ENCODE measurements at regions not wholly inside any gene's neighbourhood (a gene's known extent, or its start where the extent isn't known, plus 50 kb on each side); places are given as distances from the start of the nearest gene placed in this dataset.

DNA sequence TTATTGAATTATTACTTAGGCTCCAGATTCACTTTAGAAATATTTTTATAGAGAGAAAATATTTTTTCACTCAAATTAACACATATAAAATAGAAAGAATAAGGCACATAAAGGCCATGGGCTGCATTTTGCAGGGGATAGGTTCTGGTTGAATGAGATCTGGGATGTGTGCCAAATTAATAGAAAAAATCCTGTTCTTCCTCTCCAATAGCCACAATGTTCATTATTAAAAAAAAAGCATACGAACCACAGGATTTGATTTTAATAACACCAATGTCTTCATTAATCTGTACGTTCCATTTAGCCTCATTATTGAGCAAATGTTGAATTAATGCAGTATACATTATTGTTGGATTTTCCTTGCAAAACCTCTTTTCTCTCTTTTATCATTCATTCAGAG, 622.8 kb upstream of the AGTR1 start:
- Mint-ChIP-seq H3K27ac (no peak overlapping the region), H3K27me3 (no peaks in the 10 kb centered on the region), H3K9me3 (no peaks in the 10 kb centered on the region), H3K4me3 (no peak overlapping the region), H3K4me1 (ENCODE audit: low read depth) (no peaks in the 10 kb centered on the region), H3K36me3 (ENCODE audit: low read depth) (no peaks in the 10 kb centered on the region)
- DNase-seq = no peak

DNA sequence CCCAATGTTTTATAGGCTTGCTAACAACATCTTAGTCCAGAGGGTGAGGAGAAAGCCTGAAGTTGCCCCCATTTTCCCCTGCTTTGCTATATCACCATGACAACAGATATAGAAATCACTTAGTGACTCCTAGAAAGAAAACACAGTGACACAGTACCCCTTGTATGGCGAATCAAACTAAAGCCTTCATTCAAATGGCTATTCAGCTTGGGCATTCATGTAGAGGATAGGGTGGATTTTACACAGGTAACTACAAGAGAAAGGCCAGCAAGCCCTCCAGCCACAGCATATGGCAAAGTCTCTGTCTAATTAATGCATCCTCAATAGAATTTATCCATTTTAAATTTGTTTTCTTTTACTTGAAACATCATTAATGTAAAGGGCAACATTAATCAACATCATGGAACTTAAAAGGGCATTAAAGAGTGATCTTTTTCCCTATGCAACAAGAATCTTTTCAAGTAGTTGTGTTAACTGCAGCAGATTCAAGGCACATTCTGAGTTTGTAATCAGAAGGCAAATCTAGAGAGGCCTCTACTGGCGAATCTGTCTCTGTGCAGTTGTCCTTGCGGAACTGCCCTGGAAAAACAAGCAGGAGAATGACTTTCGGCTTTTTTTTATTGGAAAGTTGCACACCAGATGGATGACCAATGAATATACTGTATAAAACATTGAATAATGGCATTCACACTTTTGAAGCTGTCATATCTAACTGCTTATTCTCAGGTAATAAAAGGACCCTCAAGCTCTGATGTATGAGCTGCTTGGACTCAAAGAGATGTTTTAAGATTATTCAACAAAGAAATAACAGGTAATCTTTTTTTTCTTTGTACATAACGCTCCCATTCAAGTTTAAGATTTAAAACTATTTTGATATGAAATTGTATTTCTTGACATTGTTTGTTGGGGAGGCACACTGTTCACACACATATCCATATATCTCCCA, 621.7 kb upstream of the AGTR1 start:
- Mint-ChIP-seq H3K27me3 (no peaks in the 10 kb centered on the region), H3K4me1 (ENCODE audit: low read depth) (no peaks in the 10 kb centered on the region), H3K9me3 (no peaks in the 10 kb centered on the region), H3K27ac (no peak overlapping the region), H3K4me3 (no peak overlapping the region), H3K36me3 (ENCODE audit: low read depth) (no peaks in the 10 kb centered on the region)
- DNase-seq = no peak

DNA sequence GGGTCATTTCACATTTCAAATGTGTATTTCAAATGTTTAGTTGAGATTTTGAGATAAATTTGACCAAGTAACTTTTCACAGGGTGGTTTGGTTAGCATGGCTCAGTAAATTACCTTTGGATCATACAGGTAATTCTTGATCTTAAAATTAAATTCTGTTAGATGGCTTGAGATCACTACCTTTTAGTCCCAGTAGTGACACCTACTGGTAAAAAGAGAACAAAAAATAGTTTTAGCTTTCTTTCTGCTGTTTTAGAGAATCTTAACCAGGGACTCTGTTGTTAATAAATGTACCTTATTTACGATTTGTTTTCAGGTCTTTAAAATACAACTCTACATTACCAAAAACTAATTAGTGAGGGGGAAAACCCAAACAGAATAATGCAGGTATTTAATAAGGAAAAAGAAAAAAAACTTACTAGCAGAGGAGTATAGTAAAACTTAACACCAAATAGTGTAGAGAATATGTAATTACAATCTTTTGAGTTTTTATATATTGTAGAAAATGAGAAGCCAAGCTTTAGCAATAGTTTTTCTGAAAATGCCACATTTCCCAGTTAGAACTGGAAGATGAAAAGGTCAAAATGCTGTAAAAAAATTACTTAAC, 620.3 kb upstream of the AGTR1 start:
- H3K9me3 Mint-ChIP-seq = no peaks in the 10 kb centered on the region
- no peak for DNase-seq

DNA sequence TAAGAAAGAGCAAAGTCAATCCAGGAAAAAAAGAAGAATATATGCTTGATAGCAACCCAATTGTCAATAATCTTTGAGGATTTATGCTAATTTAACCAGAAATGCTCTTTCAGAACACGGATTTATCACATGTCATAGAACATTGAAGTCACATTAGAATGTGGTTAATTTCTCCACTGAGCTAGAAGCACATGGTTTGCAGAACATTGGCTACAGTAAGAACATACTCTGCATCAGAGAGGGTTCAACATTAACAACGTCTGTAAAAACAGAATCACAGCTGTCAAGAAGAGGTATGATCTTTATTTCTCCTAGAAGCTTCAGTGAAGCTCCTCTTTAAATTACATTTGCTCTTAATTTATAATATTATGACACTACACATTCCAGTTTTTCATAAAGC, 619.7 kb upstream of the AGTR1 start:
- Mint-ChIP-seq H3K4me3 (no peak overlapping the region), H3K27ac (no peak overlapping the region), H3K36me3 (ENCODE audit: low read depth) (no peaks in the 10 kb centered on the region), H3K4me1 (ENCODE audit: low read depth) (no peaks in the 10 kb centered on the region), H3K27me3 (no peaks in the 10 kb centered on the region), H3K9me3 (no peaks in the 10 kb centered on the region)
- DNase-seq = no peak

More for the DNA sequence above, 620.3 kb upstream of the AGTR1 start:
- Mint-ChIP-seq H3K4me1 (ENCODE audit: low read depth) (no peaks in the 10 kb centered on the region), H3K4me3 (no peak overlapping the region), H3K27ac (no peak overlapping the region), H3K27me3 (no peaks in the 10 kb centered on the region), H3K36me3 (ENCODE audit: low read depth) (no peaks in the 10 kb centered on the region)

DNA sequence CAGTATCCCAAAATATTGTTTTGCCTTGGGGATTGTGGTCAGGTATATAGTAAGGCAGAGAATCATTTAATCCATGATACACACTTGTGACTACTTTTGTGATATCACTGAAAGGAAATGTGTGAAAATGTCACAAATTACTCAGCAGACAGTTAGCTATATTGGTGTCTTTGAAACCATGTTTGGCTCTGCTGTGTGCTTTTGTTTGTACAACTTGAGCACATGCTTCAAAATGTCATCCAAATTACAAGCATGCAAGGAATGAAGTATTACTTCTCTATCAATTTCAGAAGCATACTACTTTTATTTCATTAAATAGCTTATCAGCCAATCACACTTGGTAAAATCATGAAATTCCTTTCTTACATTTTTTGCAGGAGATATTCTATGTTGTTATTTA, 619.0 kb upstream of the AGTR1 start:
- H3K9me3 Mint-ChIP-seq = no peaks in the 10 kb centered on the region
- no peak overlapping the region for H3K4me3 Mint-ChIP-seq
- no peaks in the 10 kb centered on the region for H3K4me1 Mint-ChIP-seq (ENCODE audit: low read depth)

DNA sequence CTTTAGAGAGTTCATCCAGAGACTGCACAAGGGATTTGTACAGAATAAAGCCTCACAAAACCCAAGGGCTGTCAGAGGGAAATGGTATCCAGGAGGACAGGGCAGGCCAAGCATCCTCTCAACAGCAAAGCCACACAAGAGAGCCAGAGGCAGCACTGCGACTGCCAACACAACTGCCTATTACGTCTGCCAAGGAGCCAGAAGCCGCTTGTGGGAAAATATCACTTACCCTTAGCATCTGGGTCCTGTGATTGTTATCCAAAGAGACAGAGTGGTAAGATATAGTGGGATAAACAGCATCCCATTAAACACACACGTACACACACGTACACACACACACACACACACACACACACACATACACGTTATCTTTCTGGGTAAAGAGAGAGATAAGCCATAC, 618.3 kb upstream of the AGTR1 start:
- Mint-ChIP-seq H3K4me3 (no peak overlapping the region), H3K4me1 (ENCODE audit: low read depth) (no peaks in the 10 kb centered on the region), H3K36me3 (ENCODE audit: low read depth) (no peaks in the 10 kb centered on the region), H3K9me3 (no peaks in the 10 kb centered on the region), H3K27ac (no peak overlapping the region), H3K27me3 (no peaks in the 10 kb centered on the region)
- no peak for DNase-seq

More for the DNA sequence above, 619.0 kb upstream of the AGTR1 start:
- no peak for DNase-seq
- Mint-ChIP-seq H3K36me3 (ENCODE audit: low read depth) (no peaks in the 10 kb centered on the region), H3K27me3 (no peaks in the 10 kb centered on the region), H3K27ac (no peak overlapping the region)

DNA sequence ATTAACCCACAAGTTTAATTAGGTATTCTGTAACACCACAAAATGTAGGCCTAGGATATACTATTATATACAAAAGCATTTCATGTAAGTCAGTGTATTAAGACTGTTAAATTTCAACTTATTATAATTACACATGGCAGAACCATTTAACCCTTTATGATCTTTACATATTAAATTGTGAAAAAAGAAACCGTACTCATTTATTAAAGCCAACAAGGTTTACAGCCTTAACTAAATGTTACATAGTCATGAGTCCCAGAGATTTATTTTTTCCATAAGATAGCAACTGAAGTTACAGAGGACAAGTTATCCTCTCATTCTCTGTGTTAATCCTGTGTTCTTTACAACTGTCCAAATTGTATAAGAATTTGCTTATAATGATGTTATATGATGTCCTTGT, 615.8 kb upstream of the AGTR1 start:
- no peak overlapping the region for H3K27ac Mint-ChIP-seq
- H3K4me1 Mint-ChIP-seq (ENCODE audit: low read depth) = no peaks in the 10 kb centered on the region
- no peak for DNase-seq
- no peaks in the 10 kb centered on the region for H3K27me3 Mint-ChIP-seq
- H3K4me3 Mint-ChIP-seq = no peak overlapping the region
- no peaks in the 10 kb centered on the region for H3K36me3 Mint-ChIP-seq (ENCODE audit: low read depth)
- H3K9me3 Mint-ChIP-seq = no peaks in the 10 kb centered on the region

DNA sequence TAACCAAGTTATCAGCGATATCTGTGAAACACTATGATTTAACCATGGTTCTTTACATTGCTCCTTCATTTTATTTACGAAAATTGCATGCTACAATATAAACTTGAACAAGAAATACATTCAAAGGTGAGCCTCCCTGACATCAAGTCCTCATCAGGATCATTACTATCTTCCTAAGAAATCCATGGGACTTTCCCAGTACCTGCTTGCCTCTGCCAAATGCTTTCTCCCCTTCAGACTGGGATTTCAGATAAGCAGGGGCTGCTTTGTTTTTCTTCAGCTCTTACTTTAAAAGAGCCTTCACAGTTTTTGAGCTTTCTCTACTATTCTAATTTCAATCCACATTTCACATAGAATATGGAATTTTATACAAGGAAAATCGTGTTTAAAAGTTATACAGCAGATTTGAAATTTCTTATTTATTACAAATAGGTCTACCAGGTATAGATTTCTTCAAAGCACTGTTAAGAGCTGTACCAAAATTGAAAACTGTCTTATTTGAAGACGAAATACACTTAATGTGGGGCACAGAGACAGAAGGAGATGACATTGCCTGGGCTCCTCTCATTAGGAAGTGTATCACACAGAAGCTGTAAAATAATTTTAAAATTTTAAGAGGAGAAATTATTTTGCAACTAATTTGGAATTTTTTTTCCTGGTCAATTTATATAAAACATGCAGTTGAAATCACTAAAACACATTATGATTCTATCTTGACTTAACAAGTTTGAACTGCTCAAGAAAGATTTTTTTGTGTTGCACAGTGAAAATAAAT, 615.0 kb upstream of the AGTR1 start:
- H3K4me3 Mint-ChIP-seq = no peak overlapping the region
- no peaks in the 10 kb centered on the region for H3K4me1 Mint-ChIP-seq (ENCODE audit: low read depth)
- DNase-seq = no peak
- H3K36me3 Mint-ChIP-seq (ENCODE audit: low read depth) = no peaks in the 10 kb centered on the region
- H3K27me3 Mint-ChIP-seq = no peaks in the 10 kb centered on the region
- H3K9me3 Mint-ChIP-seq = no peaks in the 10 kb centered on the region
- no peak overlapping the region for H3K27ac Mint-ChIP-seq

DNA sequence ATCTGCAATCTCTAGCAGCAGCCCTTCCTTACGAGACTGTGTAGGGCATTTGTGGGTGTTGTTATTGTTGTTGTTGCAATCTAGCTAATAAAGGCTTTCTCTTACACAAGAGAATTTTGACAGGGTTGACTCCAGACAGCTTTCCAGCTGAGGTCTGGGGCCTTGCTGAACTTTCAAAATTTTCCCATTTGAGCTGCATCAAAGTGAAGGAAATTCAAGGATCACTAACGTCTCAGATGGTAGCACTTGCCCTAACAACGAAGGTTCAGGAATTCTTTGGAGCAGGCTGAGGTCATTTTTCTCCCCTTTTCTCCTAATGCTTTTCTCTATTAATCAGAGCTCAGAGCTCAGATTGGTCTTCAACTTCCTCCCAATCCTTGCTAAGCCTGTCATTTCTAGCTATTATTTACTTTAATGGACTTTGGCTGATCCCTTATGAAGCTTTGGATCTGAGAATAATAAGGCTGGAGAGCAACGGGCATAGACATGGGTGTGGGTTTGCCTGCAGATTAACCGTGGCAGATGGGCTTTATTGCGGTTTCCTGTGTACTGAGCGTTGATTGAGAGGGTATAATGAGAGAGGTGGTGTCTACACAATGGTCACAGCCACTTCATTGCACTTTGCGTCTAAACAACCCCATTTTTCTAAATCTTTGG, 614.0 kb upstream of the AGTR1 start:
- Mint-ChIP-seq H3K27me3 (no peaks in the 10 kb centered on the region), H3K4me3 (no peak overlapping the region), H3K4me1 (ENCODE audit: low read depth) (no peaks in the 10 kb centered on the region), H3K36me3 (ENCODE audit: low read depth) (no peaks in the 10 kb centered on the region), H3K27ac (no peak overlapping the region), H3K9me3 (no peaks in the 10 kb centered on the region)
- DNase-seq = no peak

DNA sequence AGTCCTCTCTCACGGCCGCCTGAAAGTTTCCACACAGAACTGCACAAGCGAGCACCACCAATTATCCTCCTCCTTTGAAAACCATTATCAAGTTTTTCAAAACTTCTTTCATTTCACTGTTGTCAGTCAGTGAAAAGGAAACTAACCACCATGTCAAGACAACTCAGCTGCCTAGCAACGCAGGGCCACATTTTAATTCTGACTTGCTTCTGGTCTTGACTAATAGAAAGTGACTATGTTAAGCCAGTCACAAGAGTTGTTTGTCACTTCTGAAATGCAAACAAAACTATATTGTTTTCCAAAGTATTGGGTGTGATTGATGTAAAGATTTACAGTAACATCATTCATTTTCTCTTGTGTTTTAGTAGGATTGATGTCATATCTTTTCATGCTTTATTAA, 612.8 kb upstream of the AGTR1 start:
- no peak overlapping the region for H3K4me3 Mint-ChIP-seq
- H3K27me3 Mint-ChIP-seq = no peaks in the 10 kb centered on the region
- H3K27ac Mint-ChIP-seq = no peak overlapping the region
- no peaks in the 10 kb centered on the region for H3K9me3 Mint-ChIP-seq
- H3K4me1 Mint-ChIP-seq (ENCODE audit: low read depth) = no peaks in the 10 kb centered on the region
- DNase-seq = no peak
- no peaks in the 10 kb centered on the region for H3K36me3 Mint-ChIP-seq (ENCODE audit: low read depth)

DNA sequence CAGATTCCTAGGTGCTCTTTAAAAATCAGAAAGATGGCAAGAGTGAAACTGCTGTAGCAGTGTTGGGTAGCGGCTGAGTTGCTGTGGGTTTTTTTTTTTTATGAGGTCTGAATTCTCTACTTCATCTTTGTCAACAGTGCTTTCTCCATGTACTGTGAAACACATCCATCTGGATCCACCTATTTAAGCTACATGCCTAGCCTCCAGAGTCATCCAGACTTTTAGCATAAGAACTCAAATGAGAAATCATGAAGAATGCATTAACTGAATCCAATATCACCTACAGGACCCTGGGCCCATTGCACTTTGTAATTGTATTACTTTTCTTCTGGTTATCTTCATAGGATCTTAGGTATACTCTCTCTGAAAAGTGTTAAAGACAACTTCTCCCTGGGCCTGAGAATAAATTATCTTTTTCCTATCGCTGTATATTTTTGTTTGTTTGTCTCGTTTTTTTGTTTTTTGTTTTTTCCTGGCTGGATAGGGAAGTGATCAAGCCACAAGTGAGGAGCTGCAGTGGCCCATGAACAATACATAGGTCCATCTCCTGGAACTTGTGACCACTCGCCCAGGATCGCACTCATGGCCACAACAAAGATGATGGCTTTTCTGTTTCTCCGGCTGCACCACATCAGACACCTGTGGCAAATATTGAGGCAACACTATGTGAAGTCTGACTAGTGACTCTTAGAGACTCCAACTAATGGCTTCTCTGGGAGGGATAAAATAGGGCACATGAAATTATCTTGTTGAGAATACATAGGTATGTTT, 609.9 kb upstream of the AGTR1 start:
- DNase-seq = no peak
- H3K27ac Mint-ChIP-seq = no peak overlapping the region
- no peaks in the 10 kb centered on the region for H3K27me3 Mint-ChIP-seq
- H3K36me3 Mint-ChIP-seq (ENCODE audit: low read depth) = no peaks in the 10 kb centered on the region
- H3K4me3 Mint-ChIP-seq = no peak overlapping the region
- H3K4me1 Mint-ChIP-seq (ENCODE audit: low read depth) = no peaks in the 10 kb centered on the region
- H3K9me3 Mint-ChIP-seq = no peaks in the 10 kb centered on the region

DNA sequence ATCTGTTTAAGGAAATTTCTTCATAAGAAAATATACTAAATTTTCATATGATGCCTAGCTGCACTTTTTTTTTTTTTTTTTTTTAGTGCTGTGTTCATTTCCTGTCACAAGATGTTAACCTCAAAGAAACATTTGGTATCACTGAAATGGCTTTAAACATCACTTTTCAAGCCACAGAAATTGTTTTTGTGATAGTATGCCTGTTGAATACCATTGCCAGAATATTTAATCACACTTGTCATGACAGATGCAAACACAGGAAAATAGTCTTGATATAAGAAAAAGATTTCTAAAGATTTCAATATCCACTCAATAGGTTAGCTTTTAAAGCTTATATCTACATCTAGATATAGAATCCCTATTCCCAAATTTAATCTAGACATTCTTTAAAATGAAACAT, 608.5 kb upstream of the AGTR1 start:
- H3K36me3 Mint-ChIP-seq (ENCODE audit: low read depth) = no peaks in the 10 kb centered on the region
- no peaks in the 10 kb centered on the region for H3K27me3 Mint-ChIP-seq
- H3K27ac Mint-ChIP-seq = no peak overlapping the region
- H3K4me3 Mint-ChIP-seq = no peak overlapping the region
- no peaks in the 10 kb centered on the region for H3K4me1 Mint-ChIP-seq (ENCODE audit: low read depth)
- DNase-seq = no peak
- no peaks in the 10 kb centered on the region for H3K9me3 Mint-ChIP-seq

DNA sequence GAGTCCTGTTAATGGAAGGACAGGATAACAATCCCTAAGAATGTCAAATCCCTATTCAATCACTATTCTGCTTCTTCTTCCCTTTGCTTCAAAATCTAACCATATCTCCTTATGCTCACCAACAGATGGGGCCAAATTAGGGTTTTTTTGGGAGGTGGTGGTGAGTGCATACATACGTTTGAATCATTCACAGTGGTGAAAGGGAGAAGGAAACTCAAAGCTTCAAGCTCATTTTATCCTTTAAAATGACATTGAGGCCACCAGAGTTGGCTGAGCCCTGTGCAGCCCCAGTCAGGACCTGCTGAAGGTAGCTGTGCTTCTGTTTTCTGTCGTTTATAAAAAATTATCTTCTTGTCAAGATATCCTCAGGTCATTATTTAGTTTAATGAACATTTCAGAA, 607.5 kb upstream of the AGTR1 start:
- H3K4me3 Mint-ChIP-seq = no peak overlapping the region
- no peaks in the 10 kb centered on the region for H3K9me3 Mint-ChIP-seq
- DNase-seq = no peak
- H3K4me1 Mint-ChIP-seq (ENCODE audit: low read depth) = no peaks in the 10 kb centered on the region
- H3K36me3 Mint-ChIP-seq (ENCODE audit: low read depth) = no peaks in the 10 kb centered on the region
- H3K27me3 Mint-ChIP-seq = no peaks in the 10 kb centered on the region
- H3K27ac Mint-ChIP-seq = no peak overlapping the region

Measured in activated T-cell treated with anti-CD3 and anti-CD28 coated beads, Interleukin-2, amount 50 U/mL, for 24 hours (primary cell).